ENCODE measurements at regions not wholly inside any gene's neighbourhood (a gene's known extent, or its start where the extent isn't known, plus 50 kb on each side); places are given as distances from the start of the nearest gene placed in this dataset.

DNA sequence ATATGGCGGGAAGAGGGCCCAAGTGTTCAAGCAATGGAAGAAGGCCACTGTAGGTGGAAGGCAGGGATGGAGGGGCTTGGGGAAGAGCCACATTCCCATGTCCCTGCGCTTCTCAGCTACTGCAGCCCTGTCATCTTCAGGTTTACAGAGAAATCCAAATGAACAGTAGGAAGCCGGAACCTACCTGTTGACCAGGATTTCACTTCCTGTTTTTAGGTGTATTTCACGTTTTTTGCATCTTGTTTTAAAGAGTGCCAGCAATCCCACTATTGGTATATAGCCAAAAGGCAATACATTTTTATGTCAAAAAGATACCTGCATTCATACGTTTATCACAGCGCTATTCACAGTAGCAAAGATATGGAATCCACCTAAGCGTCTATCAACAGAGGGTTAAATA is 159.2 kb downstream of the SLC35B3 start:
- POLR2A ChIA-PET = no interaction called here
- peaks cover 7% of the 10 kb centered on the region for H3K27me3 Mint-ChIP-seq
- no peak overlapping the region for H3K27ac Mint-ChIP-seq

DNA sequence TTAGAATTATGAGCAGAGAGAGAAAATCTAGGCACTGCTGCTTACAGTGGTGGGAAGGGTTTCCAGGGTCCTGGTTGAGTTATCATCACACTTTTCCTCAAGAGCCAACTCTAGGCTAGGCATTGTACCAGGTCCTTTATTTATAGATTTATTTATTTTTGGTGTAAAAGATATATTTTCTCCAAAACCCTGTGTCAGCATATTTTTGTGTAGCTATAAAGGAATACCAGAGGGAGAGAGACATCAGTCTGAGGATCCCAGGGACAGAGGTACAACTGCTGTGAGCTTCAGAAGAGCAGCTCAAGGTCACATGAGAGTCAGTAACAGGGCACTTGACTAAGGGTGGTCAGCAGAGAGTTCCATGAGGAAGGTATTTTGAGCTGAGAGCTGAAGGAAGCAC is 159.7 kb downstream of the SLC35B3 start:
- Histone ChIP-seq H3K27ac (ENCODE audit: low read depth in 1 of 2, low read length in 2 of 2) (no peak overlapping the region), H3K27me3 (ENCODE audit: control insufficient read depth in 1 of 2, insufficient read depth in 2 of 2, low read length in 2 of 2) (no peaks in the 10 kb centered on the region), H3K36me3 (ENCODE audit: insufficient read depth, low read length) (no peaks in the 10 kb centered on the region), H3K4me3 (ENCODE audit: low read length) (no peak overlapping the region), H3K4me1 (ENCODE audit: insufficient read depth, low read length) (no peaks in the 10 kb centered on the region), H3K9me3 (ENCODE audit: control insufficient read depth in 1 of 2, insufficient read depth in 1 of 2, low read length in 2 of 2) (no peaks in the 10 kb centered on the region)
- intact Hi-C loops (cut with DNase I, micrococcal nuclease) = no loop called here
- POLR2A ChIA-PET = no interaction called here
- Mint-ChIP-seq H3K27me3 (peaks cover 7% of the 10 kb centered on the region), H3K36me3 (ENCODE audit: low read depth) (no peaks in the 10 kb centered on the region), H3K9me3 (no peaks in the 10 kb centered on the region), H3K4me1 (ENCODE audit: low read depth) (no peaks in the 10 kb centered on the region), H3K27ac (no peak overlapping the region), H3K4me3 (no peak overlapping the region)
- TF ChIP-seq, protein P1, sequence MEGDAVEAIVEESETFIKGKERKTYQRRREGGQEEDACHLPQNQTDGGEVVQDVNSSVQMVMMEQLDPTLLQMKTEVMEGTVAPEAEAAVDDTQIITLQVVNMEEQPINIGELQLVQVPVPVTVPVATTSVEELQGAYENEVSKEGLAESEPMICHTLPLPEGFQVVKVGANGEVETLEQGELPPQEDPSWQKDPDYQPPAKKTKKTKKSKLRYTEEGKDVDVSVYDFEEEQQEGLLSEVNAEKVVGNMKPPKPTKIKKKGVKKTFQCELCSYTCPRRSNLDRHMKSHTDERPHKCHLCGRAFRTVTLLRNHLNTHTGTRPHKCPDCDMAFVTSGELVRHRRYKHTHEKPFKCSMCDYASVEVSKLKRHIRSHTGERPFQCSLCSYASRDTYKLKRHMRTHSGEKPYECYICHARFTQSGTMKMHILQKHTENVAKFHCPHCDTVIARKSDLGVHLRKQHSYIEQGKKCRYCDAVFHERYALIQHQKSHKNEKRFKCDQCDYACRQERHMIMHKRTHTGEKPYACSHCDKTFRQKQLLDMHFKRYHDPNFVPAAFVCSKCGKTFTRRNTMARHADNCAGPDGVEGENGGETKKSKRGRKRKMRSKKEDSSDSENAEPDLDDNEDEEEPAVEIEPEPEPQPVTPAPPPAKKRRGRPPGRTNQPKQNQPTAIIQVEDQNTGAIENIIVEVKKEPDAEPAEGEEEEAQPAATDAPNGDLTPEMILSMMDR (IDR thresholded peaks at IDR 0.05) = no peak
- DNase-seq (no peak), ATAC-seq (ENCODE audit: poor library complexity) (no peak)
- CTCF ChIA-PET = no interaction called here

More for the DNA sequence above, 159.2 kb downstream of the SLC35B3 start:
- no peaks in the 10 kb centered on the region for H3K9me3 Mint-ChIP-seq
- TF ChIP-seq, protein P1 (IDR thresholded peaks at IDR 0.05) = no peak
- Histone ChIP-seq H3K36me3 (ENCODE audit: insufficient read depth, low read length) (no peaks in the 10 kb centered on the region), H3K4me3 (ENCODE audit: low read length) (no peak overlapping the region), H3K4me1 (ENCODE audit: insufficient read depth, low read length) (no peaks in the 10 kb centered on the region), H3K27ac (ENCODE audit: low read depth in 1 of 2, low read length in 2 of 2) (no peak overlapping the region), H3K9me3 (ENCODE audit: control insufficient read depth in 1 of 2, insufficient read depth in 1 of 2, low read length in 2 of 2) (no peaks in the 10 kb centered on the region), H3K27me3 (ENCODE audit: control insufficient read depth in 1 of 2, insufficient read depth in 2 of 2, low read length in 2 of 2) (no peaks in the 10 kb centered on the region)
- no peaks in the 10 kb centered on the region for H3K4me1 Mint-ChIP-seq (ENCODE audit: low read depth)
- ATAC-seq (ENCODE audit: poor library complexity) (no peak), DNase-seq (no peak)
- H3K36me3 Mint-ChIP-seq (ENCODE audit: low read depth) = no peaks in the 10 kb centered on the region
- no peak overlapping the region for H3K4me3 Mint-ChIP-seq
- CTCF ChIA-PET = no interaction called here
- intact Hi-C loops (cut with DNase I, micrococcal nuclease) = no loop called here

DNA sequence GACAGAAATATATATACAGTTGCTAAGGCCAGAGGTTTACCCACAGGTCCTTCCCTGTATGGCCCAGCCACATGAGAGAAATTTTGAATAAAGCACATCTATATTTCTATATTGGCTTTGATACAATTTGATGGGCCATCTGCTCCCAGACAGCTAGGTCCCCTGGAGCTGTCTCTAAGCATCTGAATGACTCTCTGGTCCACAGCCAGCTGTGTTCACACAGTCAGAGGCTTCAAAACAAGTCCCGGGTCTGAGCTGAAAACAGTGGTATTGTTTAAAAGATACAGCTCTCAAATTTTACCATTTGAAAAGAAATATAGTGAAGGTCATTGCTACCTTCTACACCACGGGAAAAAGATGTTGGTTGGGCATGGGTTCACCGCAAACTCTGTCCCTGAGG is 161.1 kb downstream of the SLC35B3 start:
- no peaks in the 10 kb centered on the region for H3K36me3 Mint-ChIP-seq (ENCODE audit: low read depth)
- H3K36me3 ChIP-seq (ENCODE audit: insufficient read depth, low read length) = no peaks in the 10 kb centered on the region
- no peak overlapping the region for H3K27ac Mint-ChIP-seq
- no peaks in the 10 kb centered on the region for H3K4me1 Mint-ChIP-seq (ENCODE audit: low read depth)
- peaks cover 3% of the 10 kb centered on the region for H3K27me3 Mint-ChIP-seq
- TF ChIP-seq, protein P1 (IDR thresholded peaks at IDR 0.05) = no peak
- H3K9me3 ChIP-seq (ENCODE audit: control insufficient read depth in 1 of 2, insufficient read depth in 1 of 2, low read length in 2 of 2) = no peaks in the 10 kb centered on the region
- POLR2A ChIA-PET = no interaction called here
- ATAC-seq (ENCODE audit: poor library complexity) = no peak
- H3K27me3 ChIP-seq (ENCODE audit: control insufficient read depth in 1 of 2, insufficient read depth in 2 of 2, low read length in 2 of 2) = no peaks in the 10 kb centered on the region
- CTCF ChIA-PET = no interaction called here
- H3K4me3 Mint-ChIP-seq = no peak overlapping the region
- H3K4me3 ChIP-seq (ENCODE audit: low read length) = no peak overlapping the region
- no peaks in the 10 kb centered on the region for H3K4me1 ChIP-seq (ENCODE audit: insufficient read depth, low read length)
- intact Hi-C loops (cut with DNase I, micrococcal nuclease) = no loop called here
- H3K9me3 Mint-ChIP-seq = peaks cover under 1% of the 10 kb centered on the region
- no peak overlapping the region for H3K27ac ChIP-seq (ENCODE audit: low read depth in 1 of 2, low read length in 2 of 2)
- DNase-seq = no peak

Measured in CD4-positive, alpha-beta T cell (primary cell).